ENCODE measurements at regions not wholly inside any gene's neighbourhood (a gene's known extent, or its start where the extent isn't known, plus 50 kb on each side); places are given as distances from the start of the nearest gene placed in this dataset.

GRCh38 chr14:38837343-38838048 is 265.5 kb downstream of the SEC23A start:
- H3K9ac ChIP-seq (ENCODE audit: insufficient read length, low read depth), result no peak overlapping the region
- no peaks in the 10 kb centered on the region for H3K27me3 ChIP-seq (ENCODE audit: insufficient read depth, insufficient read length)
- H3K36me3 ChIP-seq (ENCODE audit: insufficient read depth, insufficient read length, low read length), result no peaks in the 10 kb centered on the region
- no peak for TF ChIP-seq YY1 (IDR thresholded peaks at IDR 0.05; ENCODE audit: insufficient read depth, insufficient read length)
- no peak for TF ChIP-seq ZNF274 (IDR thresholded peaks at IDR 0.05; ENCODE audit: low read depth, low read length)
- no peak for TF ChIP-seq SUZ12 (IDR thresholded peaks at IDR 0.05; ENCODE audit: extremely low read depth, insufficient read depth, insufficient read length)
- no peaks in the 10 kb centered on the region for H3K4me1 ChIP-seq (ENCODE audit: insufficient read depth, insufficient read length)
- no peak overlapping the region for H3K4me3 ChIP-seq (ENCODE audit: insufficient read length, low read depth)
- no peak for DNase-seq (ENCODE audit: low read depth, low spot score)
- H3K9me3 ChIP-seq (ENCODE audit: insufficient read depth, low read length), result no peaks in the 10 kb centered on the region

- no peaks in the 10 kb centered on the region for H3K27me3 ChIP-seq (ENCODE audit: insufficient read depth, insufficient read length)
- no peaks in the 10 kb centered on the region for H3K36me3 ChIP-seq (ENCODE audit: insufficient read depth, insufficient read length, low read length)
- H3K4me3 ChIP-seq (ENCODE audit: insufficient read length, low read depth), result no peak overlapping the region
- H3K9me3 ChIP-seq (ENCODE audit: insufficient read depth, low read length), result no peaks in the 10 kb centered on the region
- H3K9ac ChIP-seq (ENCODE audit: insufficient read length, low read depth), result no peak overlapping the region
- no peaks in the 10 kb centered on the region for H3K4me1 ChIP-seq (ENCODE audit: insufficient read depth, insufficient read length)
- no peak for DNase-seq (ENCODE audit: low read depth, low spot score)
- TF ChIP-seq ZNF274 (IDR thresholded peaks at IDR 0.05; ENCODE audit: low read depth, low read length) (no peak), YY1 (IDR thresholded peaks at IDR 0.05; ENCODE audit: insufficient read depth, insufficient read length) (no peak), SUZ12 (IDR thresholded peaks at IDR 0.05; ENCODE audit: extremely low read depth, insufficient read depth, insufficient read length) (no peak)
Measured at GRCh38 chr14:38836539-38836938, 266.5 kb downstream of the SEC23A start.

GRCh38 chr14:38835874-38836273 is 267.2 kb downstream of the SEC23A start:
- H3K4me3 ChIP-seq (ENCODE audit: insufficient read length, low read depth), result no peak overlapping the region
- H3K9me3 ChIP-seq (ENCODE audit: insufficient read depth, low read length), result no peaks in the 10 kb centered on the region
- H3K9ac ChIP-seq (ENCODE audit: insufficient read length, low read depth), result no peak overlapping the region
- H3K4me1 ChIP-seq (ENCODE audit: insufficient read depth, insufficient read length), result no peaks in the 10 kb centered on the region
- no peaks in the 10 kb centered on the region for H3K36me3 ChIP-seq (ENCODE audit: insufficient read depth, insufficient read length, low read length)
- TF ChIP-seq SUZ12 (IDR thresholded peaks at IDR 0.05; ENCODE audit: extremely low read depth, insufficient read depth, insufficient read length) (no peak), ZNF274 (IDR thresholded peaks at IDR 0.05; ENCODE audit: low read depth, low read length) (no peak), YY1 (IDR thresholded peaks at IDR 0.05; ENCODE audit: insufficient read depth, insufficient read length) (no peak)
- DNase-seq (ENCODE audit: low read depth, low spot score), result no peak
- H3K27me3 ChIP-seq (ENCODE audit: insufficient read depth, insufficient read length), result no peaks in the 10 kb centered on the region

GRCh38 chr14:38828183-38828827 is 274.7 kb downstream of the SEC23A start:
- TF ChIP-seq ZNF274 (IDR thresholded peaks at IDR 0.05; ENCODE audit: low read depth, low read length) (no peak), SUZ12 (IDR thresholded peaks at IDR 0.05; ENCODE audit: extremely low read depth, insufficient read depth, insufficient read length) (no peak), YY1 (IDR thresholded peaks at IDR 0.05; ENCODE audit: insufficient read depth, insufficient read length) (no peak)
- no peak overlapping the region for H3K9ac ChIP-seq (ENCODE audit: insufficient read length, low read depth)
- H3K27me3 ChIP-seq (ENCODE audit: insufficient read depth, insufficient read length), result no peaks in the 10 kb centered on the region
- no peaks in the 10 kb centered on the region for H3K9me3 ChIP-seq (ENCODE audit: insufficient read depth, low read length)
- no peak for DNase-seq (ENCODE audit: low read depth, low spot score)
- H3K4me1 ChIP-seq (ENCODE audit: insufficient read depth, insufficient read length), result no peaks in the 10 kb centered on the region
- H3K4me3 ChIP-seq (ENCODE audit: insufficient read length, low read depth), result no peak overlapping the region
- no peaks in the 10 kb centered on the region for H3K36me3 ChIP-seq (ENCODE audit: insufficient read depth, insufficient read length, low read length)

GRCh38 chr14:38824706-38825105 is 278.3 kb downstream of the SEC23A start:
- no peak for DNase-seq (ENCODE audit: low read depth, low spot score)
- no peak for TF ChIP-seq SUZ12 (IDR thresholded peaks at IDR 0.05; ENCODE audit: extremely low read depth, insufficient read depth, insufficient read length)
- no peak for TF ChIP-seq YY1 (IDR thresholded peaks at IDR 0.05; ENCODE audit: insufficient read depth, insufficient read length)
- TF ChIP-seq ZNF274 (IDR thresholded peaks at IDR 0.05; ENCODE audit: low read depth, low read length), result no peak
- H3K27me3 ChIP-seq (ENCODE audit: insufficient read depth, insufficient read length), result no peaks in the 10 kb centered on the region
- no peaks in the 10 kb centered on the region for H3K9me3 ChIP-seq (ENCODE audit: insufficient read depth, low read length)
- no peaks in the 10 kb centered on the region for H3K4me1 ChIP-seq (ENCODE audit: insufficient read depth, insufficient read length)
- H3K36me3 ChIP-seq (ENCODE audit: insufficient read depth, insufficient read length, low read length), result no peaks in the 10 kb centered on the region
- H3K9ac ChIP-seq (ENCODE audit: insufficient read length, low read depth), result no peak overlapping the region
- H3K4me3 ChIP-seq (ENCODE audit: insufficient read length, low read depth), result no peak overlapping the region

GRCh38 chr14:38818555-38818954 is 284.5 kb downstream of the SEC23A start:
- H3K9ac ChIP-seq (ENCODE audit: insufficient read length, low read depth), result no peak overlapping the region
- H3K27me3 ChIP-seq (ENCODE audit: insufficient read depth, insufficient read length), result no peaks in the 10 kb centered on the region
- DNase-seq (ENCODE audit: low read depth, low spot score), result no peak
- TF ChIP-seq ZNF274 (IDR thresholded peaks at IDR 0.05; ENCODE audit: low read depth, low read length) (no peak), SUZ12 (IDR thresholded peaks at IDR 0.05; ENCODE audit: extremely low read depth, insufficient read depth, insufficient read length) (no peak), YY1 (IDR thresholded peaks at IDR 0.05; ENCODE audit: insufficient read depth, insufficient read length) (no peak)
- no peaks in the 10 kb centered on the region for H3K36me3 ChIP-seq (ENCODE audit: insufficient read depth, insufficient read length, low read length)
- H3K4me3 ChIP-seq (ENCODE audit: insufficient read length, low read depth), result no peak overlapping the region
- H3K4me1 ChIP-seq (ENCODE audit: insufficient read depth, insufficient read length), result no peaks in the 10 kb centered on the region
- H3K9me3 ChIP-seq (ENCODE audit: insufficient read depth, low read length), result no peaks in the 10 kb centered on the region

- Histone ChIP-seq H3K27me3 (ENCODE audit: insufficient read depth, insufficient read length) (no peaks in the 10 kb centered on the region), H3K9ac (ENCODE audit: insufficient read length, low read depth) (no peak overlapping the region), H3K4me3 (ENCODE audit: insufficient read length, low read depth) (no peak overlapping the region), H3K4me1 (ENCODE audit: insufficient read depth, insufficient read length) (no peaks in the 10 kb centered on the region), H3K36me3 (ENCODE audit: insufficient read depth, insufficient read length, low read length) (no peaks in the 10 kb centered on the region), H3K9me3 (ENCODE audit: insufficient read depth, low read length) (no peaks in the 10 kb centered on the region; the same call in 1 of the 2 replicates)
- no peak for TF ChIP-seq ZNF274 (IDR thresholded peaks at IDR 0.05; ENCODE audit: low read depth, low read length)
- no peak for TF ChIP-seq YY1 (IDR thresholded peaks at IDR 0.05; ENCODE audit: insufficient read depth, insufficient read length)
- no peak for TF ChIP-seq SUZ12 (IDR thresholded peaks at IDR 0.05; ENCODE audit: extremely low read depth, insufficient read depth, insufficient read length)
- DNase-seq (ENCODE audit: low read depth, low spot score), result no peak
Measured at GRCh38 chr14:38808734-38809455, 294.1 kb downstream of the SEC23A start.
